ENCODE measurements at regions not wholly inside any gene's neighbourhood (a gene's known extent, or its start where the extent isn't known, plus 50 kb on each side); places are given as distances from the start of the nearest gene placed in this dataset.
"Not testable (repeated sequence)": the region's sequence is repeated elsewhere in the genome, so short reads cannot be mapped to it uniquely, and the experiment has no call there.

GRCh38 chr18:22827741-22828140 is 105.4 kb upstream of the RBBP8 start:
- no peak for DNase-seq

DNA sequence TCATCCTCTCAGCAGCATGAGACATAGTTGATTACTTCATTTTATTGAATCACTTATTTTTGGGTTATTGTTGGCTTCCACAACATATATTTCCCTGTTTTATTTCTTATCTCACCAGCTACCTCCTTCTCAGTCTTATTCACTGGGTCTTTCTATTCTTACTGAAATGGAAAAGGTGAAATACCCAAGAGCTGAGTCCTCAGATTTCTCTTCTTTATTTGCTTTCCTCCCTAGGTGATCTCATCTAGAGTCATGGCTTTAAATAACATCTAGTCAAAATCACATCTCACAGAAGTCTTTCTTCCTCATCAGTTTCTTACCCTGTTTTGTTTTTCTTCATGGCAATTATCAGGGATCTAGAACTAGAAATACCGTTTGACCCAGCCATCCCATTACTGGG is 105.0 kb upstream of the RBBP8 start:
- no peak for DNase-seq

DNA sequence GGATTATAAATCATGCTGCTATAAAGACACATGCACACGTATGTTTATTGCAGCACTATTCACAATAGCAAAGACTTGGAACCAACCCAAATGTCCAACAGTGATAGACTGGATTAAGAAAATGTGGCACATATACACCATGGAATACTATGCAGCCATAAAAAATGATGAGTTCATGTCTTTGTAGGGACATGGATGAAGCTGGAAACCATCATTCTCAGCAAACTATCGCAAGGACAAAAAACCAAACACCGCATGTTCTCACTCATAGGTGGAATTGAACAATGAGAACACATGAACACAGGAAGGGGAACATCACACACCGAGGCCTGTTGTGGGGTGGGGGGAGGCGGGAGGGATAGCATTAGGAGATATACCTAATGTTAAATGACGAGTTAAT is 104.5 kb upstream of the RBBP8 start:
- DNase-seq = not testable (repeated sequence)

- no peak for DNase-seq
Measured at GRCh38 chr18:22829781-22830180, 103.3 kb upstream of the RBBP8 start.

GRCh38 chr18:22830511-22830910 is 102.6 kb upstream of the RBBP8 start:
- no peak for DNase-seq

DNA sequence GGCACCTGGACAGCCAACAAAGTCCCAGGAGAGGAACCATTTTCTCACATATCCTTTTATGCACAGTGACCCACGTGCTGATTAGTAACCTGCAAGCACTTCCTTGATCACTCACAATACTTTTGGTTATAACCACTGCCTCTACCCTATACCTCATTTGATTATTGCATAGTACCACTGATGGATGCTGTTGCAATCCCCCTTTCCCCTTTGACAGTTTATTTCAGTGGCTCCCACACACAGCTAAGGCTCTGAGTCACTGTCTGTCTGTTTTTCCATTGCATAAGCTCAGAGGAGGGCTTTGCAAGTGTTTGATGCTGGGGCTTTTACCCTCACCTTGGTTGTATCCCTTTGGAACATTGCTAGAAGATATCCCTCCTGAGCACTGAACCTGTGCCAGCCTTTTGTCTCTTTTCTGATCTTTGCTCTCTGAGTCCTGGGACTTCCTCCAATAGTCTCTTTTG is 101.7 kb upstream of the RBBP8 start:
- DNase-seq = peak; percentile 43

DNA sequence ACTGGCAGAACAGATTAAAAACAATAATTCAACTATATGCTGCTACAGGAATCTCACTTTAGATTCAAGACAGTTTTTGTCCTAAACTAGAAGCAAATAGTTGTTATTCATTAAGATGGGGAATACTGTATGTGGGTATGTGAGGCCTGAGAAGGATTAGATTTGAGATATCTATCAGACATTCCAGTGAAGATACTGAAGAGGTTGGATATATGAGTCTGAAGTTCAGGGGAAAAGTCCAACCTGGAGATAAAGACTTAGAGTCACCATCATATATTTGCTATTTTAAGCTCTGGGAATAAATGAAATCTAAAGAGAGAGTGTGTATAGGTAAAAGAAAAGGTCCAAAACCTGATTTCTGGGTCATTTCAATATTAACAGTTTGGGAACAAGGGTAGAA is 96.2 kb upstream of the RBBP8 start:
- DNase-seq = no peak

DNA sequence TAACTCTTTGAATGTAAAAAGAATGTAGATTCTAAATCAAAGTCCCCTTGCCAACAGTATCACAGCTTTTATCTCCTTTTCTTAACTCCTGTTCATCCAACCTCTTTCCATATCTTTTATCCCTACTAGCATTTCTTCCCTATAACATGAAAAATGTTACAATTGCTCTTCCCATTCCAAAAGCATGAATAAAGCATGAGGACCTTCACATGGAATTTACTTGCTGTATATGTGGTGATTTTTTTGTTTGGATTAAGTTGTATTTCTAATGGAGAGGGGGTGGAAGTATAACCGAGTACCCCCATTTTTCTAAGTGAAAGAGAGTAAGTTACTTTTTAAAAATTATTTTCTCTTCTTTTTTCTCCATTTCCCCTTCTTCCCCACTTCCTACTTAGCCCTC is 94.9 kb upstream of the RBBP8 start:
- no peak for DNase-seq

DNA sequence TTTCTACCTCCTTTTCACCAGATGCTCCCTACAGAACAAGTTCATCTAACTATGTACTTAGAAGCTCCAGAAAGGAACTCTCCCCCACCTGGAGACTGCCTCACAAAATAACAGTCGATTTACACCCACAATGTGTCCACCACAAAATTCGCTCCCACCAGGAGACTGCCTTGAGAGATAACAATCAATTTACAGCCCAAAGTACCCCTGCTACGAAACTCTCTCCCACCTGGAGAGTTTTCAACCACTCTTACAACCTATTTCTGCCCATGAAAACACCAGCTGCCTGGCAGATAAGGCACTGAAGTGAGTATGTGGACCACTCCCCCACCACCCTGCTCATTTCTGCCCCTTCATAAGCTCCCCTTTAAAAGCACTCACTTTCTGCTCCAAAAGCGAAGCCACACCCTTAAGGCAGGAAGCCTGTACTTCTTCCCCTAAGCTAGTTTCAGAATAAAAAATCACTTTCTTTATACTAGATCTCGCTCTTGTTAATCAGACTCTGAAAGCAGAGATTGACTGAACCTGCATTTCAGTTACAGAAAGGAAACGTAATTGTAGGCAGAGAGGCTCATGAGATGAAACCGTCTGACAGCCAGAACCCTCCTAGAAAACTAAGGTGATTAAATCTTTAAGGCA is 94.4 kb upstream of the RBBP8 start:
- DNase-seq = no peak

DNA sequence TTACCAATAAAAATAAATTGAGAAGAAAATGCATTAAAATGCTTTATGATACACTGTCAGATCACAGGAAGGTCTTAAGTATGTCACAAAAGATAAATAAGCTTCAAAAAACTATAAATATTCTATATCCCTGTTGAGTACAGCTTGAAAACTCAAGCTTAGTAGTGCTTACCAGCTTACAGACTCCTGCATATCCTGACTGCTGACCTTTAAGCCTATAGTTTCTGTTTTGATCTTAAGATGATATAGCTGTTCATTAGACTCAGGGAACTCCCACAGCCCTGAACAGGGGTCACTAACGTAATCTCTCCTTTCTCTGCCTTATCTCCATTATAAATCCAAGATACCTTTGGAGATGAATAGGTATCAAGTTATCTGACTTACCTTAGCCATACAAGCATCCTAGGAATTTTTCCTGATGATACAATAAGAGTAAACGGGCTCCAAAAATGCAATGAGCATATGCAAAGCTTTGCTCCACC is 93.7 kb upstream of the RBBP8 start:
- no peak for DNase-seq

DNA sequence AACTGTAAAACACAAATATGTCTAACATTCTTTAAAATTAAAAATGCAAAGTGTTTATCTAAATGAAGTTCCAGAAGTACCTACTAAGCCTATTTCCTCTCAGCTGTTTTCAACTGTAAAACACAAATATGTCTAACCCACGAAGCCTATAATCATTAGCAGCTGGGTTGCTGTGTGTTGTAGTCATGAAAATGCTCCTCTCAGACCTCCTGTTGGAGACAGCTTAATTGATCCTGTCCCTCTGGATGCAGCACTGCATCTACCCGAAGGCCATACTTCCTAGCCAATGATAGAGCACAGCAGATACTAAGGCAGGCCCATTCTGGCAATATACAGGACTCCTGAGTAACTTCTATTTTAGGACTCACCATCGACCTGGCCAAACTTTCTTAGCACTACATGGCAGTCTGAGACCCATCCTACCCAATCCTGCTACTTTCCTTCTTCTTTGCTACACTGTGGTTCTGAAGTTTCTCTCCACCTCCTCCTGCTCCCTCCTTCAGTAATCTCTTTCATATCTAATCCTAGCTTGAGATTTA is 92.5 kb upstream of the RBBP8 start:
- DNase-seq = no peak

DNA sequence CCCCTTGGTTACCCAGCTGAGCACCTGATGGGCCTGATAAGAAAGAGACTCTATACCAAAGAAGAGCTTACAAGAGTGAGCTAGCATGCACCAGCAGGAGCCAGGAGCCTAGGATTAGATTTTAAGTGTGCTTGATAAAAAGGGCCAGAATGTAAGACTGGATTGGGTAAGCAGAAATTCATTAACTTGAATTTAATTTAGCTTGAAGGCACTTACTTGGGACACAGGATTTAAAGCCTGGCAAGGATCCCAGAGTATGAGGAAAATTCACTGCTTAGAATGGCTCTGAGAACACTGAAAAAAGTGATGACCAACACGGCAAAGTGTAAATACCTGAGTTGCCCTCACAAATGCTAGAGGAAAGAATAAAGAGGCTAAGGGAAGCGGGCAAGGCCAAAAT is 91.3 kb upstream of the RBBP8 start:
- DNase-seq = no peak

DNA sequence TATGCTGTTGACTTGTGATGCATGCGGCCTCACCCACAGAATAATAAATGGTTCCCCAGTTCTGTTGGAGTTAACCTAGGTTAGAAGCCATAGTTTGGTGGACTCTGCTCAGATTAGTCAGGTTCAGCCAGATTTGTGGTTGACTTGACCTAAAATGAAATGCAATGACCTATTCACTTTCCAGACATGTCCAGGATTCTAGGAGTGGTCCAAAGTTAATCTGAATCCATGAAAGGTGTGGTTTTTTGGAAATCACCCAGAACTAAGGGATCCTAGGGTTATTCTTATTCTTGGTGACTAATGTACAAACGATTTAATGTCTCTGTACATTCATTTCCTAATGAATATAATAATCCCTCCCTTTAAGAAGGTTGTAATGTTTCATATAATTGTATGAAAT is 88.9 kb upstream of the RBBP8 start:
- no peak for DNase-seq

GRCh38 chr18:22844628-22845027 is 88.5 kb upstream of the RBBP8 start:
- DNase-seq = no peak

GRCh38 chr18:22846088-22846683 is 86.9 kb upstream of the RBBP8 start:
- DNase-seq = peak; percentile 71

GRCh38 chr18:22846697-22847096 is 86.4 kb upstream of the RBBP8 start:
- DNase-seq = no peak

- no peak for DNase-seq
Measured at GRCh38 chr18:22847392-22847791, 85.7 kb upstream of the RBBP8 start.

GRCh38 chr18:22847867-22848451 is 85.2 kb upstream of the RBBP8 start:
- no peak for DNase-seq

GRCh38 chr18:22848615-22849014 is 84.5 kb upstream of the RBBP8 start:
- DNase-seq = no peak

- no peak for DNase-seq
Measured at GRCh38 chr18:22856870-22857269, 76.3 kb upstream of the RBBP8 start.

DNA sequence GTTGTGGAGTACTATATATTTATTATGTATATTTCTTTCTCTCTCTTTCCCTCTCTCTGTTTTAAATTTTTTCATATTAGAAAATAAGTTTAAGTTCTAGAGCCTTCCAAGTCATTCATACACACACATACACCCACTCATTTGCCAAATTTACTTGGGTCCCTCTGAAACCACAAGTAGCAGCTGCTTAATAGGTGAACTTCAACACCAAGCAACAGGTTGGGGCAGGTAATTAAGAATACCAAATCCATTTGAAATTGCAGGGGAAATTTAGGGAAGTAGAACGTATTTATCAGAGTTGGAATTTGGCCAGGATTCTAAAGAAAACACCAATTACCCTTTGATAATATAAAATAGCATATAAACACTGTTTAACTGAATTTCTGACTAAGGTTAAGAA is 75.0 kb upstream of the RBBP8 start:
- DNase-seq = no peak

DNA sequence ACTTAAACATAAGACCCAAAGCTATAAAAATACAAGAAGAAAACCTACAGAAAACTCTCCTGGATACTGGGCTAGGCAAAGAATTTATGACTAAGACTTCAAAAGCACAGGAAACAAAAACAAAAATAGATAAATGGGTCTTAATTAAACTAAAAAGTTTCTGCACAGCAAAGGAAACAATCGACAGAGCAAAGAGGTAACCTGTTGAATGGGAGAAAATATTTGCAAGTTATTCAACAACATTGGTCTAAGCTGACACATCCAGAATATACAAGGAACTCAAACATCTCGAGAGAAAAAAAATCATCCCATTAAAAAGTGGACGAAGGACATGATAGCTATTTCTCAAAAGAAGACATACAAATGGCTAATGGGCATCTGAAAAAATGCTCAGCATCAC is 72.3 kb upstream of the RBBP8 start:
- no peak for DNase-seq

DNA sequence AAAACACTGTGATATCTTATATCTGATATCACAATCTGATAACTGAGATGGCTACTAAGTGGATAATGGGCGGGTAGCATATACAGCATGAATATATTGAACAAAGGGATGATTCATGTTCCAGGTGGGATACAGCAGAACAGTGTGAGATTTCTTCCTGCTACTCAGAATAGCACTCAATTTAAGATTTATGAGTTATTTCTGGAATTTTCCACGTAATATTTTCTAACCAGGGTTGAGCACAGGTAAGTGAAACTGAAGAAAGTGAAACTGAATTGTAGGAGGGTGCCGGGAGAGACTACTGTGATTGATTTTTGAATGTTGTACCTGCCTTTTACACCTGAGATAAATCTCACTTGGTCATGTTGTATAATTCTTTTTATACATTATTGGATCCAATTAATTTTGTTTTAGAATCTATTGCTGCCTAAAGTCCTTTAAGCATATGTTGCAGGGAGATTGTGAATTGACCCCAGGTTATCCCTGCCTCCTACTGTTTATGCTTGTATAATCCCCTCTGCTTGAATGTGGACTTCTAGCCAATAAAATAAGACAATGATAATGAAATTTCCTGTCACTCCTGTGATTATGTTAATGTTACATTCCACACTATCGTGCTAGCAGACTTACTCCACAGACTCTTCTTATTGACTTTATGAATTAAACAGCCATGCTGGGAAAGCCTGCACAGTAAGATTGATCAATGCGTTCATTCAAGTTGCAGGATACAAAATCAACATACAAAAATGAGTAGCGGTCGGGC is 67.6 kb upstream of the RBBP8 start:
- no peak for DNase-seq

DNA sequence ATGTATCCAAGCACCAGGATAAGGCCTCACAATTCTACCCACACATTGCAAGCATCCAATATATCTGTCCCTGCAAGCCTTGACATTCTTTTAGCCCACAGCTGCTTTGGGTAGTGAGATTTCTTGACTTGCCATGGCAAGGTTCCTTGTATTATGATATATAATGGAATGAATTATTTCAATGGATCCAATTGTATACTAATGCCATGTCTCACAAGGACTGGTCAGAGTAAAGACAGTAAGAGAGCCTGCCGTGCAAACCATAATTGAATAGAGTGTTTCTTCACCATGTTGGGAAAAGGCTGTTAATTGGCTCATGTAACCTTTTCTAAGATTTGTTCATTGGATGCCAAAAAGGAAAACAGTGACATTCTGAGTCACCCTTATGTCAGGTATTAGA is 64.3 kb upstream of the RBBP8 start:
- no peak for DNase-seq

Measured in hematopoietic multipotent progenitor cell treated with erythropoietin and hydrocortisone succinate and interleukin-3 and kit ligand, for 6 days (in vitro differentiated cells).